Stomach (tissue), 8 donors: ENCODE measurements at regions not wholly inside any gene's neighbourhood (a gene's known extent, or its start where the extent isn't known, plus 50 kb on each side); places are given as distances from the start of the nearest gene placed in this dataset.
A peak's percentile ranks its signal among the peaks of the same experiment; 100 is the strongest.

Experiments
- DNase-seq, 2 donors: peaks; one replicate each; pipeline versions ENCODE4 v3.0.0 to v3.0.0-alpha.2; 2013 to 2019
- H3K27ac ChIP-seq, 5 donors: fragments of 200-600 bp in 4 of 5; sonication (generic) in 4 of 5; one replicate each; pipeline ENCODE4 v1.5.1; 2013 to 2019; ENCODE audit warnings: mild to moderate bottlenecking in 1 of 5, moderate library complexity in 1 of 5
- H3K27me3 ChIP-seq, 3 donors: fragments of 200-600 bp; sonication (generic); one replicate each; pipeline ENCODE4 v1.5.1; 2017 to 2019; ENCODE audit warnings: mixed run types in 1 of 3
- H3K36me3 ChIP-seq, 4 donors: fragments of 200-600 bp; sonication (generic); 1 replicate in 3 of 4; 2 replicates in 1 of 4; pipeline ENCODE4 v1.5.1; 2016 to 2019
- H3K4me1 ChIP-seq, 4 donors: fragments of 200-600 bp; sonication (generic); one replicate each; pipeline ENCODE4 v1.5.1; 2016 to 2019
- H3K4me3 ChIP-seq, 4 donors: fragments of 200-600 bp; sonication (generic) in 3 of 4; one replicate each; pipeline ENCODE4 v1.5.1; 2016 to 2019; ENCODE audit warnings: mild to moderate bottlenecking in 1 of 4
- H3K9me3 ChIP-seq, 4 donors: fragments of 200-600 bp; sonication (generic); one replicate each; pipeline ENCODE4 v1.5.1; 2016 to 2019
- EP300 ChIP-seq: sonication (generic); formaldehyde crosslinking; IDR thresholded peaks from one replicate; pipeline ENCODE4 v1.6.1; 2017; ENCODE audit warnings: antibody characterized with exemption
- POLR2A ChIP-seq, 4 donors: fragments of 450-650 bp; IDR thresholded peaks; one replicate each; pipeline ENCODE4 v1.6.1; 2016; ENCODE audit warnings: antibody characterized with exemption in 4 of 4, control low read depth in 2 of 4, mild to moderate bottlenecking in 1 of 4, moderate library complexity in 1 of 4
- POLR2AphosphoS5 ChIP-seq, 3 donors: sonication (generic); formaldehyde crosslinking; IDR thresholded peaks; one replicate each; pipeline ENCODE4 v1.6.1; 2016; ENCODE audit warnings: antibody characterized with exemption in 3 of 3
- WGBS, 5 donors: extraction: QIAGEN DNeasy Blood & Tissue Kit in 3 of 5; methylation state at CpG; one replicate each; pipeline versions ENCODE4 v1.1.5 to v1.1.7; 2013 to 2018; 5-methylcytosine and 5-hydroxymethylcytosine counted together
- intact Hi-C: fragments of 100-400 bp; cut with DNase I; formaldehyde crosslinking; loops from one replicate; pipeline ENCODE4 v1.15.1; 2023; ENCODE audit warnings: low total_unique reads
- TF ChIP-seq, protein P1 (sequence below), 7 experiments: fragments of 450-650 bp in 4 of 7; fragments of 200-600 bp in 3 of 7; sonication (generic) in 3 of 7; IDR thresholded peaks; one replicate each; pipeline ENCODE4 v1.5.1; 2016 to 2019; ENCODE audit warnings: antibody characterized with exemption in 7 of 7, control low read depth in 2 of 7, mild to moderate bottlenecking in 1 of 7
- donor health status: healthy with polysubstance abuse.
- donor health status: Bipolar disorder and iron deficiency.
- donor health status: healthy.

DNA sequence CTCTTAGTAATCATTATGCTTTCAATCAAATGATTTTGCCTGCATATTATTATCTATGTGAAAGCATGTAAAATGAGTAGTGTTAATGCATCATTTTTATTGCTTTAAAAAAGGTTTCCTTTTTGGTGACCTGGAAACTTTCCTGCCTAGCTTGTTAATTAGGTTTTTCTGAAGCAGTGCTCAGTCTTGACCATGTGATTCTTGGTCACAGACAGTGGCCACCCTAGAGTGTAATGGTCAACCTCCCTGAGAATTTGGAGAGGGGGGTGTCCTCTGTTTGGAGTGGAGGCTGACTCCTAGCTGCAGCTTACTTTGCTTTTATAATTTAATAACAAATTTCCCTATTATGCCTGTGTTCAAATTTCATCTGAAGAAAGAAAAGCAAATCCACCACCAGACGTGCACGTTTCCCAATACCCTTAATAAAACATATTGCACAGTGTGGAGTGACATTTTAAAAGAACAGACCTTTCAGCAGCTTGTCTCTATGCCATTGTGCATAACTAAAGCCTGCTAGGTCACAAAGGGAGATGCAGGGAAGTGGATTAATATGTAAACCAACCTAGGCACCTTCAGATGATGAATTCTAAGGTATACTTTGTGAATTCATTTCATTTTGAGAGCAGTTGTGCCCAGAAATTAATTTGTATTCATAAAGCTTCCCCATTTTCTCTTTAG lies 130.6 kb downstream of the RPRM start:
- no peak for DNase-seq
- 32 to 60% (median 43%) methylated on average over 2 of the region's 2 CpGs for WGBS, 5 donors
- H3K27me3 ChIP-seq: no peaks in the 10 kb centered on the region
- no peak for TF ChIP-seq POLR2AphosphoS5 (IDR thresholded peaks at IDR 0.05)
- no peak for TF ChIP-seq POLR2A (IDR thresholded peaks at IDR 0.05)
- no peak for TF ChIP-seq EP300
- TF ChIP-seq, protein P1, sequence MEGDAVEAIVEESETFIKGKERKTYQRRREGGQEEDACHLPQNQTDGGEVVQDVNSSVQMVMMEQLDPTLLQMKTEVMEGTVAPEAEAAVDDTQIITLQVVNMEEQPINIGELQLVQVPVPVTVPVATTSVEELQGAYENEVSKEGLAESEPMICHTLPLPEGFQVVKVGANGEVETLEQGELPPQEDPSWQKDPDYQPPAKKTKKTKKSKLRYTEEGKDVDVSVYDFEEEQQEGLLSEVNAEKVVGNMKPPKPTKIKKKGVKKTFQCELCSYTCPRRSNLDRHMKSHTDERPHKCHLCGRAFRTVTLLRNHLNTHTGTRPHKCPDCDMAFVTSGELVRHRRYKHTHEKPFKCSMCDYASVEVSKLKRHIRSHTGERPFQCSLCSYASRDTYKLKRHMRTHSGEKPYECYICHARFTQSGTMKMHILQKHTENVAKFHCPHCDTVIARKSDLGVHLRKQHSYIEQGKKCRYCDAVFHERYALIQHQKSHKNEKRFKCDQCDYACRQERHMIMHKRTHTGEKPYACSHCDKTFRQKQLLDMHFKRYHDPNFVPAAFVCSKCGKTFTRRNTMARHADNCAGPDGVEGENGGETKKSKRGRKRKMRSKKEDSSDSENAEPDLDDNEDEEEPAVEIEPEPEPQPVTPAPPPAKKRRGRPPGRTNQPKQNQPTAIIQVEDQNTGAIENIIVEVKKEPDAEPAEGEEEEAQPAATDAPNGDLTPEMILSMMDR (IDR thresholded peaks at IDR 0.05): no peak
- H3K9me3 ChIP-seq: peaks cover 0 to 3% (median 0%) of the 10 kb centered on the region in 4 donors
- no peaks in the 10 kb centered on the region for H3K4me1 ChIP-seq
- no peak overlapping the region for H3K27ac ChIP-seq
- intact Hi-C loops: no loop called here
- no peaks in the 10 kb centered on the region for H3K36me3 ChIP-seq
- H3K4me3 ChIP-seq: no peak overlapping the region

DNA sequence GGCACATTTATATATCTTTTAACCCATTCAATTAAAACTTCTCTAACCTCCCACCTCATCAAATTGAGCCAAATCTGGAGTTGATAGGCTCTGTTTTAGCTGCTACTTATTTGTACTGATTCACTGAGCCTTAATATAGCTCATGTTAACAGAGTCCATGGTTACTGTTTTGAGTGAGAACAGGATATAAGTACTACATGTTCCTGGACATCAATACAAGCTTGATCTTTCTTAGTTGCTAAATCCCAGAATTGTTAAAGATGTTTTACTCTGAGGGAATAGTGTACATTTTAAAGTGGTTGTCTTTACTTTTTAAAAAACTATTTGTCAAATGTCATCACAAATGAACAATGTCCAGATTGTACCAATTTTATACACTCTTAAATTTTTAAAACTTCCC lies 157.7 kb downstream of the RPRM start:
- H3K27me3 ChIP-seq: no peaks in the 10 kb centered on the region

GRCh38 chr2:153311432-153311831 lies 167.1 kb downstream of the RPRM start:
- DNase-seq: peak in 1 of 2 donors; percentile 29
- TF ChIP-seq EP300 (no peak), POLR2AphosphoS5 (IDR thresholded peaks at IDR 0.05) (no peak), POLR2A (IDR thresholded peaks at IDR 0.05) (no peak)
- TF ChIP-seq, protein P1 (IDR thresholded peaks at IDR 0.05): no peak
- intact Hi-C loops: no loop called here
- Histone ChIP-seq H3K4me3 (no peak overlapping the region), H3K4me1 (no peaks in the 10 kb centered on the region), H3K9me3 (no peaks in the 10 kb centered on the region), H3K27me3 (no peaks in the 10 kb centered on the region), H3K36me3 (no peaks in the 10 kb centered on the region), H3K27ac (no peak overlapping the region)
- WGBS, 5 donors: 47 to 72% (median 60%) methylated on average over 8 of the region's 8 CpGs

More for the DNA sequence above, 157.7 kb downstream of the RPRM start:
- H3K4me3 ChIP-seq: no peak overlapping the region
- H3K4me1 ChIP-seq: no peaks in the 10 kb centered on the region
- H3K36me3 ChIP-seq: no peaks in the 10 kb centered on the region
- intact Hi-C loops: no loop called here
- DNase-seq: no peak
- H3K9me3 ChIP-seq: peaks cover 0 to 5% (median 2%) of the 10 kb centered on the region in 4 donors
- no peak overlapping the region for H3K27ac ChIP-seq
- TF ChIP-seq POLR2AphosphoS5 (IDR thresholded peaks at IDR 0.05) (no peak), POLR2A (IDR thresholded peaks at IDR 0.05) (no peak), EP300 (no peak)
- TF ChIP-seq, protein P1 (IDR thresholded peaks at IDR 0.05): no peak

DNA sequence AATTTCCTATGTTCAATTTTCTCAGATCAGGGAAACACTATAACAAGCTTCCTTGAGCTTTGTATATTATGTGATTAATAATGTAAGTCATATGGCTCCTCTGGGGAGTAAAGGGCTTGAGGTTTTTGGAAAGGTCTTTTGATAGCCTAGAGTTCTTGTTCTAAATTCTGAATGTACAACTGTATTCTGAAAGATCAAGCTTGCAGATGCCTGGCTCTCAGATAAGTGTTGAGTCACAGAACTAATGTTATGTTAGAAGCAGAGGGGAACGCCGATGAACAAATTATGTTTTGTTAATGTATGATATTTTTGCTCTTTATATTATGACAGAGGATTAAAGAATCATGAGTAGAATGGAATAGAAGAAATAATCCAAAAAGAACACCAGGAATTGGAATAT lies 170.1 kb downstream of the RPRM start:
- H3K27me3 ChIP-seq: no peaks in the 10 kb centered on the region
- no peak for DNase-seq
- WGBS, 5 donors: 77 to 92% (median 89%) methylated on average over 2 of the region's 2 CpGs
- H3K4me3 ChIP-seq: no peak overlapping the region
- intact Hi-C loops: no loop called here
- TF ChIP-seq EP300 (no peak), POLR2A (IDR thresholded peaks at IDR 0.05) (no peak), POLR2AphosphoS5 (IDR thresholded peaks at IDR 0.05) (no peak)
- TF ChIP-seq, protein P1 (IDR thresholded peaks at IDR 0.05): no peak
- H3K4me1 ChIP-seq: no peaks in the 10 kb centered on the region
- H3K36me3 ChIP-seq: no peaks in the 10 kb centered on the region
- no peaks in the 10 kb centered on the region for H3K9me3 ChIP-seq
- H3K27ac ChIP-seq: no peak overlapping the region
